GM12875 (cell line): ENCODE measurements at regions not wholly inside any gene's neighbourhood (a gene's known extent, or its start where the extent isn't known, plus 50 kb on each side); places are given as distances from the start of the nearest gene placed in this dataset.

ENCODE experiments used
- H3K4me3 ChIP-seq: one replicate; pipeline ENCODE4 v1.5.1; 2011; ENCODE audit warnings: low read depth, low read length, control low read depth
- TF ChIP-seq, protein P1 (sequence below): IDR thresholded peaks from 2 replicates; pipeline ENCODE4 v1.5.1; 2011; ENCODE audit warnings: low read depth, mild to moderate bottlenecking, control low read depth, inconsistent platforms, low read length, moderate library complexity, borderline replicate concordance; ENCODE audit not compliant: insufficient read depth

DNA sequence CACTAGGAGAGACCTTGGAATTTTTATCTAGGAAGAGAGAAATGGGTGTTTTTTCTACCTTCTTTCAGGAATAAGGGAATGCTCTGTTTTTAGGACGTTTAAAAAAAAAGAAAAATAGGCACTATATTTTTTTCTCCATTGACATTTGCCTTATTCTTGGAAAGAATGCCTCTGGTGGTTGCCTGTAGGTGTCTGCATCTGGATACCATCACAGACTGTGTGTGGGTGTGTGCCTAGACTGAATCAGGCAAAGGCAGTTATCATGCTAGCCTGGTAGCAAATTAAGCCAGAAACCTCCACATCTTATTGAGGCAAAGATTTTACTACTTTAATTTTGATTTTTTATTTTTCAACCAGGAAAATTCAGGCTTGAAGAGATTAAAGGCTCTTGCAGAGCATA is 513.6 kb upstream of the KCNMB2 start:
- TF ChIP-seq, protein P1, sequence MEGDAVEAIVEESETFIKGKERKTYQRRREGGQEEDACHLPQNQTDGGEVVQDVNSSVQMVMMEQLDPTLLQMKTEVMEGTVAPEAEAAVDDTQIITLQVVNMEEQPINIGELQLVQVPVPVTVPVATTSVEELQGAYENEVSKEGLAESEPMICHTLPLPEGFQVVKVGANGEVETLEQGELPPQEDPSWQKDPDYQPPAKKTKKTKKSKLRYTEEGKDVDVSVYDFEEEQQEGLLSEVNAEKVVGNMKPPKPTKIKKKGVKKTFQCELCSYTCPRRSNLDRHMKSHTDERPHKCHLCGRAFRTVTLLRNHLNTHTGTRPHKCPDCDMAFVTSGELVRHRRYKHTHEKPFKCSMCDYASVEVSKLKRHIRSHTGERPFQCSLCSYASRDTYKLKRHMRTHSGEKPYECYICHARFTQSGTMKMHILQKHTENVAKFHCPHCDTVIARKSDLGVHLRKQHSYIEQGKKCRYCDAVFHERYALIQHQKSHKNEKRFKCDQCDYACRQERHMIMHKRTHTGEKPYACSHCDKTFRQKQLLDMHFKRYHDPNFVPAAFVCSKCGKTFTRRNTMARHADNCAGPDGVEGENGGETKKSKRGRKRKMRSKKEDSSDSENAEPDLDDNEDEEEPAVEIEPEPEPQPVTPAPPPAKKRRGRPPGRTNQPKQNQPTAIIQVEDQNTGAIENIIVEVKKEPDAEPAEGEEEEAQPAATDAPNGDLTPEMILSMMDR: no peak
- no peak overlapping the region for H3K4me3 ChIP-seq

DNA sequence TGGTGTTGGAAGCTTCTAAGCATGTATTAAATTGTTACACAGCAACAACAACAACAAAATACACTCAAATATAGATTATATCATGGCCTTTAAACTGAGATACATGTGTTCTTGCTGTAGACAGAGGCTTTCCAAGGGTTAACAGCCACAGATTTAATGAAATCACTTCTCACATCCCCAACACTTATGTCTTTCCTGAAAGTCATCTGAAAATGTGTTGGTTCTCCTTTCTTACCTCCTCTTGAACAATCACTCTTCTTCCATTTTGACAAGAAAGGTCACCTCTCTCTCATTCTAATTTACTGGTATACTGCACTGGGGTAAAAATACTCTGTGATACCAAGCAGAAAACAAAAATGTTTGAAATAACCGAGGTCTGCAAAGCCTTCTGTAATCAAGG is 507.3 kb upstream of the KCNMB2 start:
- H3K4me3 ChIP-seq: no peak overlapping the region
- TF ChIP-seq, protein P1: no peak

DNA sequence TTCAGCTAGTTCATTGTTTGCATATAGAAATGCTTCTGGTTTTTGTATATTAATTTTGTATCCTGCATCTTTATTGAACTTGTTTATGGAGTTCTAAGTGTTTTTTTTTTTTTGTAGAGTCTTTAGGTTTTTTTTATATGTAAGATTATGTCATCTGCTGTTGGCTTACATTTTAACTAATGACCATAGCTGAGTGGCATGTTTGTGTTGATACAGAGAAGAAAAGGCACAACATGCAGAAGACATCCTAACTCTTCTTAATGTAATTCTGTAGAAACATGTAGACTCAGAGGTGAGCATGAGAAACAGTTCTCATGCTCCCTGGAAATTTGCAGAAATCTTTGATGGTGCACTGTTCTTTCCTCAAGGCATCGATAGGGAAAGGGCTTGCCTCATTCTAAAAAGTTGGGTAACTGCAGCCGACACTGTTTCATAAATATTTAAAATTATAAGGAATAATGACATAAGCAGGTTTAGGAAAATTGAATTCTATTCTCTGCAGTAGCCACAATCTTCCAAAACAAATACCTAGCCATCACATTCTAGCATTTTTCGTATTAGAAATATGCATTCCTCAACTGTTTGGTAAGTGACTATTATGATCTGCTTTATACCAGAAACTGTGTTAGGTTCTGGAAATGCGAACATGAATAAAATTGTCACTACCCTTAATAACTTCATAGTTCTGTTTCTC is 499.6 kb upstream of the KCNMB2 start:
- TF ChIP-seq, protein P1: no peak
- H3K4me3 ChIP-seq: no peak overlapping the region

DNA sequence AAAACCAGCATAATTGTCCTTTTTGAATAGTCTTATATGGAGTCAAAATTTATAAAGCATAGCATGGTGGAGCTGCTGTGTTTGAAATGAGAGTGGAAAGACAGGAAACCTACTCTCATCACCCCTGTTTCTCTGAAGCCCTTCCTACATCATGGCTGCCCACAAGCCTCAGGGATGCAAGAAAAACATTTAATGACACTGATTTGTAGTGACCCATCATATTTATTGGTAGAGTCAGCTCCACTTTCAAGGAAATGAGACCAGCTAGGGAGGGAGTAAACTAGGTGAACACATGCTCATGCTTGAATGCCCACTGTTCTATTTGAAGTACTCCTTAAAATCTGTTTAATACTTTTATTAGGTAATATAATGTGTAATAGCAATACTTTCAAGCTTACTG is 494.3 kb upstream of the KCNMB2 start:
- TF ChIP-seq, protein P1: no peak
- no peak overlapping the region for H3K4me3 ChIP-seq

DNA sequence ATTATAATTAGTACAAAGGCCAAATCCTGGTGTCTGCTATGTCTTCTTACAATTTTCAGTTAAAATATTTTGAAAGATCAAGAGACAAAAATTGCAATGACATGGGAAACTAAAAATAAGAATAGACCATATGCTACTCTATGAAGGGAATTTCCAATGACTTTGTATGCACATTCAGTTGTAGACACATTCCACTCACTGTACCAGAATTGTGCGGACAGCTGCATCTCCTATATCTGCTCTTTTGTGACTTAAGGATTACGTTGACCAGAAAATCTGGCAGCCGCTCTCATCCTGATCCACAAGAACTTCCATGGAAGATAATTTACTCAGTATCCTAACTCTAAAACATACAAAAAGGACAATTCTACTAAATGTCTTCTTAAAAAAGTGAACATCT is 493.9 kb upstream of the KCNMB2 start:
- TF ChIP-seq, protein P1: no peak
- H3K4me3 ChIP-seq: no peak overlapping the region

DNA sequence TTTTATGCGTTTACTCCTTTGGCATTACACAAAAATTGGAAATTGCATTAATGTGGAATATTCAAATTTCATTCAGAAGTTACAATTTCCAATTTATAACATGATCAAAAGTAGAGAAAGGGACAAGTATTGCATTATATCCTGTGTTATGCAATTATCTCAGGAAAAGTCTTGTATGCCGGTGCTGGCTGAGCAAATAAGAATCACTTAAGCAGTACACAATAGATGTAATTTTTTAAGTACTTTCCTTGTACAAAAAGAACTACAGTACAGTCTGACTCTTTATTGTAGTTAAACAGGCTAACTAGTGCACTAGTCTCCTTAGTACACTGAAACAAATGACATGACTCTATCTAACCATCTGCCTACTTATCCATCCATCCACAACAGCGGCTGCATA is 493.2 kb upstream of the KCNMB2 start:
- TF ChIP-seq, protein P1: no peak
- H3K4me3 ChIP-seq: no peak overlapping the region

DNA sequence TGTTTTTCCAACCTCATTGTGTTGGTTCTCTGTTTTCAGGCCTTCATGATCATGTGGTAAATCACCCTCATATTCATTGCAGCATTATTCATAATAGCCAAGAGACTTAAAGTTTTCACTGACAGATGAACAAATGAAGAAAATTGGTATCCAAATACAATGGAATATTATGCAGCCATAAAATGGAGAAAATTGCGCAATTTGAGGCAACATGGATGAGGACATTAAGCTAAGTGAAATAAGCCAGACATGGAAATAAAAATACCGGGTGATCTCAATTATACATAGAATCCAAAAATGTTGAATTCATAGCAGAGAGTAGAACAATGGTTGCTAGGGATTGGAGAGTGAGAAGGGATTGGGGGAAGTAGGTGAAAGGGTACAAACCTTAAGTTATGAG is 491.9 kb upstream of the KCNMB2 start:
- no peak overlapping the region for H3K4me3 ChIP-seq
- TF ChIP-seq, protein P1: no peak
